PC-9 (cell line): ENCODE measurements at regions not wholly inside any gene's neighbourhood (a gene's known extent, or its start where the extent isn't known, plus 50 kb on each side); places are given as distances from the start of the nearest gene placed in this dataset.

Experiments used
- BruUV-seq: library from RNA; stranded (reverse); fragments of 400-500 nt; replicated peaks from 2 replicates; lab custom pipeline; 2021; lab: Mats Ljungman, UMichigan
- CTCF ChIA-PET: fragments of 300-600 bp; sonication (Branson Sonifier 250); formaldehyde crosslinking; loops from one replicate; lab custom pipeline; 2022; ENCODE audit warnings: antibody characterized with exemption; lab: Charles Lee
- POLR2A ChIA-PET: fragments of 300-600 bp; sonication (Branson Sonifier 250); formaldehyde crosslinking; loops from one replicate; lab custom pipeline; 2022; ENCODE audit warnings: antibody characterized with exemption; ENCODE audit not compliant: unreplicated experiment; lab: Charles Lee
- DNase-seq, 2 experiments: peaks; one replicate each; pipeline versions ENCODE4 v3.0.0 to v3.0.0-alpha.2; 2015 to 2022; ENCODE audit warnings: mixed read lengths in 1 of 2
- H2AFZ ChIP-seq: fragments of 200-600 bp; sonication (generic); 2 replicates; pipeline ENCODE4 v1.8.1; 2017; ENCODE audit warnings: antibody characterized with exemption
- H3F3A ChIP-seq: fragments of 200-600 bp; sonication (generic); 2 replicates; pipeline ENCODE4 v1.8.1; 2017; ENCODE audit warnings: antibody characterized with exemption, mild to moderate bottlenecking, low read depth; ENCODE audit not compliant: insufficient read depth
- H3K27ac ChIP-seq: fragments of 200-600 bp; sonication (generic); 2 replicates; pipeline ENCODE4 v1.6.1; 2016; ENCODE audit warnings: mixed run types
- H3K27me3 ChIP-seq: fragments of 200-600 bp; sonication (generic); 2 replicates; pipeline ENCODE4 v1.6.1; 2016; ENCODE audit warnings: low read depth, mixed run types; ENCODE audit not compliant: insufficient read depth
- H3K36me3 ChIP-seq: fragments of 200-600 bp; sonication (generic); 2 replicates; pipeline ENCODE4 v1.6.1; 2016; ENCODE audit warnings: low read depth, mixed run types
- H3K4me1 ChIP-seq: fragments of 200-600 bp; sonication (generic); replicated peaks from 2 replicates; pipeline ENCODE4 v1.6.1; 2016; ENCODE audit warnings: mixed run types; ENCODE audit not compliant: insufficient read depth
- H3K4me2 ChIP-seq: fragments of 200-600 bp; sonication (generic); 2 replicates; pipeline ENCODE4 v1.6.1; 2017; ENCODE audit warnings: mixed run types
- H3K4me3 ChIP-seq: fragments of 200-600 bp; sonication (generic); 2 replicates; pipeline ENCODE4 v1.6.1; 2016; ENCODE audit warnings: mixed run types
- H3K79me2 ChIP-seq: fragments of 200-600 bp; sonication (generic); 2 replicates; pipeline ENCODE4 v1.6.1; 2017; ENCODE audit warnings: low read depth, mixed run types
- H3K9me2 ChIP-seq: fragments of 200-600 bp; sonication (generic); 2 replicates; pipeline ENCODE4 v1.8.1; 2017; ENCODE audit warnings: mild to moderate bottlenecking; ENCODE audit not compliant: insufficient read depth
- H3K9me3 ChIP-seq: fragments of 200-600 bp; sonication (generic); 2 replicates; pipeline ENCODE4 v1.8.1; 2016; ENCODE audit warnings: low read depth; ENCODE audit not compliant: insufficient read depth
- H4K20me1 ChIP-seq: fragments of 200-600 bp; sonication (generic); 2 replicates; pipeline ENCODE4 v1.8.1; 2017; ENCODE audit not compliant: insufficient read depth
- EZH2 ChIP-seq: fragments of 200-600 bp; sonication (generic); IDR thresholded peaks from 2 replicates; pipeline ENCODE4 v1.8.0; 2017; ENCODE audit warnings: antibody characterized with exemption, low read depth
- intact Hi-C: fragments of 100-400 bp; cut with micrococcal nuclease; formaldehyde crosslinking; loops from one replicate; pipeline ENCODE4 v1.10.0; 2022; ENCODE audit not compliant: unreplicated experiment
- TF ChIP-seq, protein P1 (sequence below): fragments of 200-600 bp; sonication (generic); conservative IDR thresholded peaks from 2 replicates; pipeline ENCODE4 v1.6.1; 2017; ENCODE audit warnings: mixed run types, antibody characterized with exemption, mild to moderate bottlenecking, moderate library complexity

DNA sequence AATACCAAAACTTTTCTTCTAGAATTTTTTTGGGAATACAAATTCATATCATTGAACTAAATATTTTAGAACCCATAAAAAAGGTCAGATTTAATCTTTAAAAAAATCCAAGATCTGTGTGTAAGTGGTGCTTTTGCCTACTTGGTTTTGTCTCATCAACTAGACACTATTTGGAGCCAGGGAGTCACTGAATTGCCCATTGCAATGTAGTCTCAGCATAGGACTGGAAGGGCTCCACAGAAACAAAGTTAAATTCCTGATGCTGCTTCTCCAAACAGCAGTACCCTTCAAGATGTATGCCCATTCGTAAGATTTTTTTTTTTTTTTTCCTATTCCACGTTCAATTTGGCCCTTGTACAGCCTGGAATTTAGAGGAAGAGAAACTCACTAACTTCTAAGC, 208.0 kb upstream of the MPDZ start:
- intact Hi-C loops: no loop called here
- Histone ChIP-seq H3K79me2 (no peaks in the 10 kb centered on the region), H3K27me3 (no peaks in the 10 kb centered on the region), H3K4me2 (no peak overlapping the region), H3K9me3 (no peaks in the 10 kb centered on the region), H3K4me1 (no peaks in the 10 kb centered on the region), H3K36me3 (no peaks in the 10 kb centered on the region), H2AFZ (no peak overlapping the region), H3K4me3 (no peak overlapping the region), H3K9me2 (no peaks in the 10 kb centered on the region), H3F3A (no peaks in the 10 kb centered on the region), H4K20me1 (no peaks in the 10 kb centered on the region), H3K27ac (no peak overlapping the region)
- TF ChIP-seq, protein P1, sequence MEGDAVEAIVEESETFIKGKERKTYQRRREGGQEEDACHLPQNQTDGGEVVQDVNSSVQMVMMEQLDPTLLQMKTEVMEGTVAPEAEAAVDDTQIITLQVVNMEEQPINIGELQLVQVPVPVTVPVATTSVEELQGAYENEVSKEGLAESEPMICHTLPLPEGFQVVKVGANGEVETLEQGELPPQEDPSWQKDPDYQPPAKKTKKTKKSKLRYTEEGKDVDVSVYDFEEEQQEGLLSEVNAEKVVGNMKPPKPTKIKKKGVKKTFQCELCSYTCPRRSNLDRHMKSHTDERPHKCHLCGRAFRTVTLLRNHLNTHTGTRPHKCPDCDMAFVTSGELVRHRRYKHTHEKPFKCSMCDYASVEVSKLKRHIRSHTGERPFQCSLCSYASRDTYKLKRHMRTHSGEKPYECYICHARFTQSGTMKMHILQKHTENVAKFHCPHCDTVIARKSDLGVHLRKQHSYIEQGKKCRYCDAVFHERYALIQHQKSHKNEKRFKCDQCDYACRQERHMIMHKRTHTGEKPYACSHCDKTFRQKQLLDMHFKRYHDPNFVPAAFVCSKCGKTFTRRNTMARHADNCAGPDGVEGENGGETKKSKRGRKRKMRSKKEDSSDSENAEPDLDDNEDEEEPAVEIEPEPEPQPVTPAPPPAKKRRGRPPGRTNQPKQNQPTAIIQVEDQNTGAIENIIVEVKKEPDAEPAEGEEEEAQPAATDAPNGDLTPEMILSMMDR: no peak
- no peak for TF ChIP-seq EZH2
- POLR2A ChIA-PET: interaction anchor here (0.6 kb wide), 1 partner anchor 244 kb away, joined by 7 read pairs; no protein-coding TSS in a partner anchor
- BruUV-seq: no TSS peak
- no peak for DNase-seq
- CTCF ChIA-PET: no interaction called here

DNA sequence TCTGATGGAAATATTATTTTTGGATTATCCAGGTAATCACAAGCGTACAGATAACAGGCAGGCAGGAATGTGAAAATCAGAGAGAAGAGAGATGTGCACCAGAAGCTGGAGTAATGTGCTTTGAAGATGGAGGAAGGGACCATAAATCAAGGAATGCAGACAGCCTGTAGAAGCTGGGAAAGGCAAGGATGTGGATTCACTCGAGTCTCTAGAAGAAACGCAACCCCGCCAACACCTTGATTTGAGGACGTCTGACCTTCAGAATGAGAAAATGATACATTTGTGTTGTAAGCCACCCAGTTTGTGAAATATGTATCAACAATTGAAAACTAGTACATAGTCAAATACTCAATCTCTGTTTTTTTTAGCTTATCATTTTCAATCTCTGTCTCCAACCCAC, 207.6 kb upstream of the MPDZ start:
- intact Hi-C loops: no loop called here
- H2AFZ ChIP-seq: no peak overlapping the region
- H3K36me3 ChIP-seq: no peaks in the 10 kb centered on the region
- no peaks in the 10 kb centered on the region for H3F3A ChIP-seq
- H3K9me3 ChIP-seq: no peaks in the 10 kb centered on the region
- no peaks in the 10 kb centered on the region for H3K4me1 ChIP-seq
- no TSS peak for BruUV-seq
- no peak overlapping the region for H3K27ac ChIP-seq
- no peak overlapping the region for H3K4me2 ChIP-seq
- TF ChIP-seq, protein P1: no peak
- no peak for TF ChIP-seq EZH2
- no peaks in the 10 kb centered on the region for H3K9me2 ChIP-seq
- no peak overlapping the region for H3K4me3 ChIP-seq
- no peaks in the 10 kb centered on the region for H4K20me1 ChIP-seq
- H3K79me2 ChIP-seq: no peaks in the 10 kb centered on the region
- no peaks in the 10 kb centered on the region for H3K27me3 ChIP-seq
- POLR2A ChIA-PET: interaction anchor here (0.6 kb wide), 1 partner anchor 244 kb away, joined by 7 read pairs; no protein-coding TSS in a partner anchor
- DNase-seq: no peak
- CTCF ChIA-PET: no interaction called here

DNA sequence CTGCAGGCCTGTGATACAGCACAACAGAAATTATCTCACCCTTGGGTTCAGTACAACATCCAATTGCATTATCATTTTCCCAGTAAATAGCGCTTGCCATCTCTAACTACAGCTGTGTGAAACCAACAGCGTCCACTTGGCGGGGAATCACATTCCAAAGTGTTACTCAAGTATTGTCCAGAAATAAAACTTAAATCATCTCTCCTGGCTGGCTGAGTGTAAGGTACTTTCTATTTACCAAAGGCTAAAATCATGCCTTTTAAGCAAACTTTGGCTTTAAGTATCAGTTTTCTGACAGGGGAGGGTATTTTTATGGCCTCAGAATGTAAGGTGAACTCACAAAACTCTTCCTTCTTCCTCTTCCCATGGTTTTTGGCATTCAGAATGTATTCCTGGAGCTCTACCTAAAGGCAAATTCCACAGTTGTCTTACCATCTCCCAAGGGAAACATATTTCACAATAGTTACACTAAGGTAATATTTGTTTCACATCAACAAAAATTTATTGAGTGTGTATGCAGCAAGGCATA, 205.6 kb upstream of the MPDZ start:
- TF ChIP-seq, protein P1: no peak
- TF ChIP-seq EZH2: no peak
- H3K79me2 ChIP-seq: no peaks in the 10 kb centered on the region
- no peaks in the 10 kb centered on the region for H3K27me3 ChIP-seq
- ChIA-PET POLR2A (no interaction called here), CTCF (no interaction called here)
- no peaks in the 10 kb centered on the region for H3K9me3 ChIP-seq
- H2AFZ ChIP-seq: no peak overlapping the region
- no peaks in the 10 kb centered on the region for H3K4me1 ChIP-seq
- intact Hi-C loops: no loop called here
- no peaks in the 10 kb centered on the region for H4K20me1 ChIP-seq
- H3K4me2 ChIP-seq: peak overlapping the region; percentile 4; the same call in 1 of the 2 replicates
- H3K9me2 ChIP-seq: no peaks in the 10 kb centered on the region
- no TSS peak for BruUV-seq
- no peak overlapping the region for H3K4me3 ChIP-seq
- no peaks in the 10 kb centered on the region for H3F3A ChIP-seq
- no peaks in the 10 kb centered on the region for H3K36me3 ChIP-seq
- no peak overlapping the region for H3K27ac ChIP-seq
- peak in 1 of 2 experiments; percentile 71 for DNase-seq
